Chondrocyte (in vitro differentiated cells): ENCODE measurements at regions not wholly inside any gene's neighbourhood (a gene's known extent, or its start where the extent isn't known, plus 50 kb on each side); places are given as distances from the start of the nearest gene placed in this dataset.

Source experiments
- DNase-seq: peaks from one replicate; pipeline ENCODE4 v3.0.0; 2021; ENCODE audit warnings: mixed read lengths, low spot score
- H3K27ac Mint-ChIP-seq: one replicate; pipeline ENCODE4 v1.8.0; 2021; ENCODE audit warnings: mild to moderate bottlenecking, moderate library complexity, mixed read lengths; ENCODE audit not compliant: unreplicated experiment
- H3K27me3 Mint-ChIP-seq: 2 replicates; pipeline ENCODE4 v1.8.0; 2021; ENCODE audit warnings: low read depth, mixed read lengths
- H3K36me3 Mint-ChIP-seq: 2 replicates; pipeline ENCODE4 v1.8.0; 2021; ENCODE audit warnings: low read depth, mixed read lengths
- H3K4me1 Mint-ChIP-seq: 2 replicates; pipeline ENCODE4 v1.8.0; 2021; ENCODE audit warnings: low read depth, mild to moderate bottlenecking, mixed read lengths
- H3K4me3 Mint-ChIP-seq: one replicate; pipeline ENCODE4 v1.8.0; 2021; ENCODE audit warnings: mild to moderate bottlenecking, moderate library complexity, mixed read lengths; ENCODE audit not compliant: unreplicated experiment
- H3K9me3 Mint-ChIP-seq: 2 replicates; pipeline ENCODE4 v1.8.0; 2021; ENCODE audit warnings: low read depth, mixed read lengths
- CTCF ChIP-seq: fragments of 200-600 bp; sonication (generic); IDR thresholded peaks from 2 replicates; pipeline ENCODE4 v1.5.0; 2021; ENCODE audit warnings: antibody characterized with exemption, mild to moderate bottlenecking, moderate library complexity

- no peaks in the 10 kb centered on the region for H3K9me3 Mint-ChIP-seq
- H3K27ac Mint-ChIP-seq = no peak overlapping the region
- no peak for DNase-seq
- H3K4me1 Mint-ChIP-seq = peaks cover 16% of the 10 kb centered on the region
- H3K36me3 Mint-ChIP-seq = no peaks in the 10 kb centered on the region
- TF ChIP-seq CTCF = no peak
- no peak overlapping the region for H3K4me3 Mint-ChIP-seq
- no peaks in the 10 kb centered on the region for H3K27me3 Mint-ChIP-seq
These were observed 235.1 kb upstream of the B3GALT2 start for GRCh38 chr1:193421487-193421886.

- no peak overlapping the region for H3K4me3 Mint-ChIP-seq
These were observed 232.9 kb upstream of the B3GALT2 start for GRCh38 chr1:193419295-193419694.

GRCh38 chr1:193418745-193419058 lies 232.3 kb upstream of the B3GALT2 start:
- peak overlapping the region; percentile 51 for H3K4me3 Mint-ChIP-seq
- H3K27ac Mint-ChIP-seq = peak overlapping the region; percentile 67
- no peaks in the 10 kb centered on the region for H3K27me3 Mint-ChIP-seq
- H3K9me3 Mint-ChIP-seq = no peaks in the 10 kb centered on the region
- H3K4me1 Mint-ChIP-seq = peaks cover 22% of the 10 kb centered on the region
- TF ChIP-seq CTCF = no peak
- DNase-seq = no peak
- H3K36me3 Mint-ChIP-seq = no peaks in the 10 kb centered on the region

More at GRCh38 chr1:193419295-193419694, 232.9 kb upstream of the B3GALT2 start:
- H3K4me1 Mint-ChIP-seq = peaks cover 22% of the 10 kb centered on the region
- DNase-seq = no peak
- no peak overlapping the region for H3K27ac Mint-ChIP-seq
- no peaks in the 10 kb centered on the region for H3K36me3 Mint-ChIP-seq
- no peak for TF ChIP-seq CTCF
- H3K9me3 Mint-ChIP-seq = no peaks in the 10 kb centered on the region
- no peaks in the 10 kb centered on the region for H3K27me3 Mint-ChIP-seq

- no peaks in the 10 kb centered on the region for H3K27me3 Mint-ChIP-seq
- H3K27ac Mint-ChIP-seq = peak overlapping the region; percentile 67
- no peaks in the 10 kb centered on the region for H3K9me3 Mint-ChIP-seq
- peak overlapping the region; percentile 51 for H3K4me3 Mint-ChIP-seq
- no peaks in the 10 kb centered on the region for H3K36me3 Mint-ChIP-seq
- H3K4me1 Mint-ChIP-seq = peaks cover 22% of the 10 kb centered on the region
- DNase-seq = no peak
- no peak for TF ChIP-seq CTCF
These were observed 231.7 kb upstream of the B3GALT2 start for GRCh38 chr1:193417945-193418744.

- no peak for DNase-seq
- TF ChIP-seq CTCF = no peak
- Mint-ChIP-seq H3K27me3 (no peaks in the 10 kb centered on the region), H3K27ac (peak overlapping the region; percentile 37), H3K4me1 (peaks cover 22% of the 10 kb centered on the region), H3K4me3 (no peak overlapping the region), H3K36me3 (no peaks in the 10 kb centered on the region), H3K9me3 (no peaks in the 10 kb centered on the region)
These were observed 231.0 kb upstream of the B3GALT2 start for GRCh38 chr1:193417403-193417802.
